GM10248 (cell line): ENCODE measurements at regions not wholly inside any gene's neighbourhood (a gene's known extent, or its start where the extent isn't known, plus 50 kb on each side); places are given as distances from the start of the nearest gene placed in this dataset.

ENCODE experiments used
- CTCF ChIA-PET: fragments of 300-600 bp; sonication (Branson Sonifier 250); formaldehyde crosslinking; extraction: SDS; loops from one replicate; lab custom pipeline; 2021; ENCODE audit warnings: antibody characterized with exemption; lab: Yijun Ruan, JAX
- POLR2A ChIA-PET: fragments of 350-650 bp; sonication (Branson Sonifier 250); formaldehyde crosslinking; extraction: SDS; loops from one replicate; lab custom pipeline; 2020; ENCODE audit warnings: antibody characterized with exemption; lab: Yijun Ruan, JAX
- DNase-seq: peaks from one replicate; pipeline ENCODE4 v3.0.0; 2012; ENCODE audit errors: extremely low spot score
- CTCF ChIP-seq: IDR thresholded peaks from 2 replicates; pipeline ENCODE4 v1.5.1; 2012; ENCODE audit warnings: mild to moderate bottlenecking, low read depth; ENCODE audit errors: extremely low read depth, missing control alignments, control extremely low read depth

GRCh38 chr15:95169541-95170459, 938.4 kb downstream of the MCTP2 start:
- no peak for TF ChIP-seq CTCF
- DNase-seq, result no peak
- ChIA-PET CTCF (no interaction called here), POLR2A (no interaction called here)

- POLR2A ChIA-PET, result no interaction called here
- CTCF ChIA-PET, result no interaction called here
- DNase-seq, result no peak
- TF ChIP-seq CTCF, result no peak
These were observed 939.4 kb downstream of the MCTP2 start for GRCh38 chr15:95170561-95171380.

GRCh38 chr15:95171564-95171963, 940.2 kb downstream of the MCTP2 start:
- ChIA-PET POLR2A (no interaction called here), CTCF (no interaction called here)
- TF ChIP-seq CTCF, result no peak
- no peak for DNase-seq

- POLR2A ChIA-PET, result no interaction called here
- no peak for DNase-seq
- CTCF ChIA-PET, result interaction anchor here (1.4 kb wide), 1 partner anchor 34 kb away, joined by 3 read pairs; no protein-coding TSS in a partner anchor
- no peak for TF ChIP-seq CTCF
These were observed 943.2 kb downstream of the MCTP2 start for GRCh38 chr15:95174301-95175259.

- ChIA-PET POLR2A (no interaction called here), CTCF (no interaction called here)
- DNase-seq, result no peak
- TF ChIP-seq CTCF, result no peak
These were observed 944.7 kb downstream of the MCTP2 start for GRCh38 chr15:95175914-95176658.
